BLaER1 treated with 17β-estradiol and CSF1 and Interleukin-3, amounts not matched to agents 10 nM and 100 nM (cell line): ENCODE measurements at regions not wholly inside any gene's neighbourhood (a gene's known extent, or its start where the extent isn't known, plus 50 kb on each side); places are given as distances from the start of the nearest gene placed in this dataset.
A peak's percentile ranks its signal among the peaks of the same experiment; 100 is the strongest.
"Not testable (repeated sequence)": the region's sequence is repeated elsewhere in the genome, so short reads cannot be mapped to it uniquely, and the experiment has no call there.

ENCODE experiments used
- H3K27ac ChIP-seq, 11 experiments: shearing (Covaris generic); formaldehyde crosslinking; 2 replicates each; pipeline ENCODE4 v1.8.1; 2022
- H3K27me3 ChIP-seq, 11 experiments: shearing (Covaris generic); formaldehyde crosslinking; 2 replicates each; pipeline ENCODE4 v1.8.1; 2022
- H3K36me3 ChIP-seq, 11 experiments: shearing (Covaris generic); formaldehyde crosslinking; 2 replicates each; pipeline ENCODE4 v1.8.1; 2022
- H3K4me1 ChIP-seq, 10 experiments: shearing (Covaris generic); formaldehyde crosslinking; 2 replicates each; pipeline ENCODE4 v1.8.1; 2022
- H3K4me2 ChIP-seq, 11 experiments: shearing (Covaris generic); formaldehyde crosslinking; 2 replicates each; pipeline ENCODE4 v1.8.1; 2022
- H3K4me3 ChIP-seq, 10 experiments: shearing (Covaris generic); formaldehyde crosslinking; 2 replicates each; pipeline ENCODE4 v1.8.1; 2022
- H3K9ac ChIP-seq, 11 experiments: shearing (Covaris generic); formaldehyde crosslinking; 2 replicates each; pipeline ENCODE4 v1.8.1; 2022
- H3K9me3 ChIP-seq, 11 experiments: shearing (Covaris generic); formaldehyde crosslinking; replicated peaks in 1 of 11; 2 replicates each; pipeline ENCODE4 v1.8.1; 2022
- H4K20me1 ChIP-seq, 11 experiments: shearing (Covaris generic); formaldehyde crosslinking; 2 replicates each; pipeline ENCODE4 v1.8.1; 2022
- Cebpa-rat ChIP-seq, 11 experiments: shearing (Covaris generic); IDR thresholded peaks; 2 replicates each; pipeline ENCODE4 v1.8.1; 2022

GRCh38 chr10:4227586-4227985 lies 442.6 kb upstream of the KLF6 start:
- Histone ChIP-seq H4K20me1 (no peaks in the 10 kb centered on the region), H3K4me2 (no peak overlapping the region), H3K9ac (no peak overlapping the region), H3K9me3 (peaks cover 0 to 7% (median 2%) of the 10 kb centered on the region in 11 experiments; a peak in 16 of 22 replicates), H3K27ac (no peak overlapping the region), H3K27me3 (no peaks in the 10 kb centered on the region), H3K4me1 (no peaks in the 10 kb centered on the region), H3K36me3 (no peaks in the 10 kb centered on the region), H3K4me3 (no peak overlapping the region)
- no peak for TF ChIP-seq Cebpa-rat (IDR thresholded peaks at IDR 0.05)

GRCh38 chr10:4226941-4227540 lies 442.0 kb upstream of the KLF6 start:
- Histone ChIP-seq H4K20me1 (no peaks in the 10 kb centered on the region), H3K4me2 (no peak overlapping the region), H3K27me3 (no peaks in the 10 kb centered on the region), H3K4me3 (no peak overlapping the region), H3K36me3 (no peaks in the 10 kb centered on the region), H3K27ac (no peak overlapping the region), H3K4me1 (no peaks in the 10 kb centered on the region), H3K9ac (no peak overlapping the region), H3K9me3 (peaks cover 0 to 4% (median 0%) of the 10 kb centered on the region in 11 experiments; a peak in 2 of 22 replicates)
- TF ChIP-seq Cebpa-rat (IDR thresholded peaks at IDR 0.05): no peak

- Histone ChIP-seq H3K27me3 (no peaks in the 10 kb centered on the region), H4K20me1 (no peaks in the 10 kb centered on the region), H3K9ac (no peak overlapping the region), H3K9me3 (peaks cover 0 to 9% (median 5%) of the 10 kb centered on the region in 11 experiments; a peak in 8 of 22 replicates), H3K4me3 (no peak overlapping the region), H3K4me1 (peaks cover 0 to 12% (median 3%) of the 10 kb centered on the region in 10 experiments; a peak in 8 of 20 replicates), H3K4me2 (no peak overlapping the region), H3K27ac (no peak overlapping the region), H3K36me3 (no peaks in the 10 kb centered on the region)
- no peak for TF ChIP-seq Cebpa-rat (IDR thresholded peaks at IDR 0.05)
Observed at GRCh38 chr10:4224178-4224577, 439.2 kb upstream of the KLF6 start.

GRCh38 chr10:4221310-4221709 lies 436.3 kb upstream of the KLF6 start:
- peaks cover 0 to 18% (median 3%) of the 10 kb centered on the region in 10 experiments; a peak in 8 of 20 replicates for H3K4me1 ChIP-seq
- H3K27ac ChIP-seq, H4K20me1 ChIP-seq: not testable (repeated sequence)

GRCh38 chr10:4219901-4220300 lies 434.9 kb upstream of the KLF6 start:
- H3K9ac ChIP-seq: no peak overlapping the region
- no peaks in the 10 kb centered on the region for H3K36me3 ChIP-seq
- H3K27me3 ChIP-seq: no peaks in the 10 kb centered on the region
- H3K4me3 ChIP-seq: no peak overlapping the region
- no peak for TF ChIP-seq Cebpa-rat (IDR thresholded peaks at IDR 0.05)
- no peaks in the 10 kb centered on the region for H4K20me1 ChIP-seq
- H3K9me3 ChIP-seq: peaks cover 0 to 9% (median 5%) of the 10 kb centered on the region in 11 experiments; a peak in 8 of 22 replicates
- H3K4me2 ChIP-seq: no peak overlapping the region
- no peak overlapping the region for H3K27ac ChIP-seq
- peaks cover 0 to 18% (median 3%) of the 10 kb centered on the region in 10 experiments; a peak in 8 of 20 replicates for H3K4me1 ChIP-seq

More at GRCh38 chr10:4221310-4221709, 436.3 kb upstream of the KLF6 start:
- not testable (repeated sequence) for H3K27me3 ChIP-seq, H3K9ac ChIP-seq, H3K36me3 ChIP-seq, H3K9me3 ChIP-seq, H3K4me3 ChIP-seq
- peak overlapping the region in 3 of 11 experiments; percentile 1 to 59 (median 41); a peak in 6 of 22 replicates for H3K4me2 ChIP-seq

- H3K4me1 ChIP-seq: peaks cover 0 to 18% (median 3%) of the 10 kb centered on the region in 10 experiments; a peak in 8 of 20 replicates
- H3K27me3 ChIP-seq: no peaks in the 10 kb centered on the region
- no peak overlapping the region for H3K27ac ChIP-seq
- H3K4me3 ChIP-seq: no peak overlapping the region
- no peaks in the 10 kb centered on the region for H3K36me3 ChIP-seq
- peaks cover 0 to 9% (median 5%) of the 10 kb centered on the region in 11 experiments; a peak in 6 of 22 replicates for H3K9me3 ChIP-seq
- no peak overlapping the region for H3K9ac ChIP-seq
- no peak overlapping the region for H3K4me2 ChIP-seq
- no peaks in the 10 kb centered on the region for H4K20me1 ChIP-seq
- no peak for TF ChIP-seq Cebpa-rat (IDR thresholded peaks at IDR 0.05)
Observed at GRCh38 chr10:4217653-4218052, 432.6 kb upstream of the KLF6 start.

GRCh38 chr10:4217187-4217586 lies 432.2 kb upstream of the KLF6 start:
- Histone ChIP-seq H3K4me1 (peaks cover 0 to 18% (median 3%) of the 10 kb centered on the region in 10 experiments; a peak in 8 of 20 replicates), H4K20me1 (no peaks in the 10 kb centered on the region), H3K4me3 (no peak overlapping the region), H3K9me3 (peaks cover 0 to 9% (median 5%) of the 10 kb centered on the region in 11 experiments; a peak in 6 of 22 replicates), H3K27ac (no peak overlapping the region), H3K9ac (no peak overlapping the region), H3K27me3 (no peaks in the 10 kb centered on the region), H3K36me3 (no peaks in the 10 kb centered on the region), H3K4me2 (no peak overlapping the region)
- TF ChIP-seq Cebpa-rat (IDR thresholded peaks at IDR 0.05): no peak

GRCh38 chr10:4216726-4217125 lies 431.7 kb upstream of the KLF6 start:
- Histone ChIP-seq H3K27me3 (no peaks in the 10 kb centered on the region), H3K4me2 (no peak overlapping the region), H3K36me3 (no peaks in the 10 kb centered on the region), H3K9me3 (peaks cover 0 to 9% (median 5%) of the 10 kb centered on the region in 11 experiments; a peak in 6 of 22 replicates), H3K4me1 (peaks cover 0 to 18% (median 3%) of the 10 kb centered on the region in 10 experiments; a peak in 8 of 20 replicates), H4K20me1 (no peaks in the 10 kb centered on the region), H3K27ac (no peak overlapping the region), H3K4me3 (no peak overlapping the region), H3K9ac (no peak overlapping the region)
- no peak for TF ChIP-seq Cebpa-rat (IDR thresholded peaks at IDR 0.05)

- peaks cover 0 to 6% (median 2%) of the 10 kb centered on the region in 11 experiments; a peak in 6 of 22 replicates for H3K9me3 ChIP-seq
- H3K27me3 ChIP-seq: no peaks in the 10 kb centered on the region
- no peaks in the 10 kb centered on the region for H3K36me3 ChIP-seq
- peaks cover 0 to 13% (median under 1%) of the 10 kb centered on the region in 10 experiments; a peak in 7 of 20 replicates for H3K4me1 ChIP-seq
- TF ChIP-seq Cebpa-rat (IDR thresholded peaks at IDR 0.05): no peak
- H4K20me1 ChIP-seq: no peaks in the 10 kb centered on the region
- H3K27ac ChIP-seq: no peak overlapping the region
- no peak overlapping the region for H3K4me3 ChIP-seq
- H3K9ac ChIP-seq: no peak overlapping the region
- no peak overlapping the region for H3K4me2 ChIP-seq
Observed at GRCh38 chr10:4215963-4216575, 431.1 kb upstream of the KLF6 start.
